ENCODE measurements at regions not wholly inside any gene's neighbourhood (a gene's known extent, or its start where the extent isn't known, plus 50 kb on each side); places are given as distances from the start of the nearest gene placed in this dataset.

GRCh38 chr22:10781571-10782403, 4746.2 kb upstream of the OR11H1 start:
- Histone ChIP-seq H3K4me1 (no peaks in the 10 kb centered on the region), H3K4me3 (no peak overlapping the region), H3K36me3 (no peaks in the 10 kb centered on the region), H3K27me3 (no peaks in the 10 kb centered on the region), H3K9me3 (peaks cover 0 to 36% (median 32%) of the 10 kb centered on the region in 3 donors), H3K27ac (no peak overlapping the region)
- no peak for DNase-seq
- intact Hi-C loops (cut with DNase I), result no loop called here
- 68% methylated on average over 10 of the region's 10 CpGs for WGBS, 2 donors
- TF ChIP-seq CTCF (IDR thresholded peaks at IDR 0.05) (no peak), POLR2A (IDR thresholded peaks at IDR 0.05) (no peak)

Small RNA genes lying in the stretch of these regions (small RNA-seq; reads per million reads assigned to genes)
- gene RF00004, result 0 reads per million in 4 donors

All from esophagus squamous epithelium (tissue), 5 donors.